IPS DF 6.9 (cell line): ENCODE measurements at regions not wholly inside any gene's neighbourhood (a gene's known extent, or its start where the extent isn't known, plus 50 kb on each side); places are given as distances from the start of the nearest gene placed in this dataset.

Source experiments
- DNase-seq: peaks from one replicate; pipeline ENCODE4 v3.0.0-alpha.2; 2013; ENCODE audit warnings: low read depth, low spot score
- H3K27ac ChIP-seq: one replicate; pipeline ENCODE4 v1.5.1; 2013; ENCODE audit warnings: low read length, control low read depth
- H3K27me3 ChIP-seq: 2 replicates; pipeline ENCODE4 v1.6.1; 2013; ENCODE audit warnings: mild to moderate bottlenecking, low read length; ENCODE audit not compliant: control insufficient read depth, insufficient read depth
- H3K36me3 ChIP-seq: 2 replicates; pipeline ENCODE4 v1.6.1; 2013; ENCODE audit warnings: low read length; ENCODE audit not compliant: control insufficient read depth, insufficient read depth
- H3K4me1 ChIP-seq: 2 replicates; pipeline ENCODE4 v1.6.1; 2013; ENCODE audit warnings: low read length; ENCODE audit not compliant: control insufficient read depth, insufficient read depth
- H3K4me3 ChIP-seq: 2 replicates; pipeline ENCODE4 v1.5.1; 2013; ENCODE audit warnings: mild to moderate bottlenecking, low read length
- H3K9me3 ChIP-seq: 2 replicates; pipeline ENCODE4 v1.6.1; 2013; ENCODE audit warnings: low read length, inconsistent platforms; ENCODE audit not compliant: control insufficient read depth, insufficient read depth
- WGBS: extraction: QIAGEN DNeasy Blood & Tissue Kit; methylation state at CpG from one replicate; pipeline ENCODE4 v1.1.7; 2013; ENCODE audit warnings: mixed read lengths, missing lambda C conversion rate; ENCODE audit not compliant: insufficient read length, insufficient coverage; 5-methylcytosine and 5-hydroxymethylcytosine counted together

DNA sequence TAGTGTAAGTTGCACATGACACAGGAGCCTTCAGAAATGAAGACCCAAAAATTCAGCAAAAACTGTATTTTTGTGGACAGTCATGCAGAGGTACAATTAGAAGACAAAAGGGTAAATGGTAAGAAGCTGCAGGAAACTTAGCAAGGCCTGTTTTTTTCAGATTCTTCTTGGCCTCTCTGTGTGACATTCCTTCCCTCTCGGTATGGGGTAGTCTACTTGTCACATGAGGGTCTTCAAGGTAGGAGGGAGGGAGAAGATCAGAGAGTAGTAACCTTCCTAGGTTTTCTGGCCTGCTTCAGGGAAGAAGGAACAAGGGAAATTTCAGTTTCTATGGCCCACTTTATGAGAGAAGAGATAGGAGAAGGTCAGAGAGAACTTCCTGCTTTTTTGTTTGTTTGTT, 230.4 kb upstream of the PPP1R2C start:
- H3K27ac ChIP-seq: no peak overlapping the region
- WGBS: no CpG with 5 or more reads among the region's 1 CpG

DNA sequence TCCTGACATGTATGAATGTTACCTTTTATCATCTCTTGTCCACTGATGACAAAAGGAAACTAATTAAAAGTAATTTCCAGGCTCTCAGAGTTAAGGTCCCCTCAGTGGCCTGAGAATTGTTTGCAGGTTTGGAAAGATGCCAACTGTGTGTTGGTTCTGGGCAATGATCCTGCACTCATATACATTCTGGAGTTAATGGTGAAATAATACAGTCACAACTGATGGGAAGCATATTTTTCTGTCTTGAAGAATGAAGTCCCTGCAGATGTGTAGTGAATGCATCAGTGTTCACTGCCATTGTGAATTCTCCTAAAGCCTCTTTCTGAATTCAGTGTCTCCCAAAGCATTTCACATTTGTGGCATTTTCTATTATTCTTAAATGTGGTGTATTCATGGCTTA, 238.1 kb upstream of the PPP1R2C start:
- no peaks in the 10 kb centered on the region for H3K9me3 ChIP-seq
- no peak for DNase-seq
- H3K27me3 ChIP-seq: no peaks in the 10 kb centered on the region
- no peaks in the 10 kb centered on the region for H3K36me3 ChIP-seq
- H3K27ac ChIP-seq: no peak overlapping the region
- H3K4me1 ChIP-seq: no peaks in the 10 kb centered on the region
- H3K4me3 ChIP-seq: no peak overlapping the region

More for the DNA sequence above, 230.4 kb upstream of the PPP1R2C start:
- no peaks in the 10 kb centered on the region for H3K36me3 ChIP-seq
- H3K4me3 ChIP-seq: no peak overlapping the region
- H3K4me1 ChIP-seq: peaks cover 2% of the 10 kb centered on the region; the same call in 1 of the 2 replicates
- DNase-seq: no peak
- no peaks in the 10 kb centered on the region for H3K9me3 ChIP-seq
- no peaks in the 10 kb centered on the region for H3K27me3 ChIP-seq

DNA sequence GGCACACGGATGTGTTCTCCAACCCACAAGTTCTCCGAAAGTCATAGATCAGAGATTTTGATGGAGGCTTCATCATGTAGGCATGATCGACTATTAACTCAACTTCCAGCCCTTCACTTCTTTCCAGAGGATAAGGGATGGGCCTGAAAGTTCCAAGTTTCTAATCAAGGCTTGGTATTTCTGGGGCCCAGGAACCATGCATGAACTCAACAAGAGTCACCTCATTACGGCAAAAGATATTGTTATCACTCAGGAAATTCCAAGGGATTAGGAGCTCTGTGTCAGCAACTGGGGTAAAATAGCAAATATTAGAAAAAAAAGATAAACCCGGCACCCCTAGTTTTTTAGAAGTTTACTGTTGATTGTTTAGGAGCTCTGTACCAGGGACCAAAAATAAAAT, 240.1 kb upstream of the PPP1R2C start:
- H3K4me1 ChIP-seq: no peaks in the 10 kb centered on the region
- no peak for DNase-seq
- no peak overlapping the region for H3K27ac ChIP-seq
- no peaks in the 10 kb centered on the region for H3K36me3 ChIP-seq
- no CpG with 5 or more reads among the region's 5 CpGs for WGBS
- H3K4me3 ChIP-seq: no peak overlapping the region
- no peaks in the 10 kb centered on the region; the same call in 1 of the 2 replicates for H3K9me3 ChIP-seq
- H3K27me3 ChIP-seq: no peaks in the 10 kb centered on the region

DNA sequence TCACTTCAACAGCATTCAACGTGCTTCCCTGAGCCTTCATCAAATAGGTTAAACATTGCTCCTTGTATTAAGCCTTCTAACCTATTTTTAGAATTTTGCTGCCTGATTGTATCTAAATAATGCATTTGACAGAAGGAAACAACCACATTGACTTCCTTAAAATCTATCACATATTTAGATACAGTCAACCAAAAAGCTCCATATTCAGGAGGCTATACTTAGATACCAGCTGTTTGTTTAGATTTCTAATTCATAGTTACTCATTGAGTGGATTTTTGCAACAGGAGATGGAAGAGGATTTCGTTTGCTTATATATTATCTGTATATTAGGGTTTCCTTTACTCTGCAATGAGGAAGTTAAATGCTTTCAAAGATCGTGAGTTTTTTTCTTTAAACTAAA, 241.1 kb upstream of the PPP1R2C start:
- Histone ChIP-seq H3K4me3 (no peak overlapping the region), H3K36me3 (no peaks in the 10 kb centered on the region), H3K9me3 (no peaks in the 10 kb centered on the region; the same call in 1 of the 2 replicates), H3K27me3 (no peaks in the 10 kb centered on the region), H3K4me1 (no peaks in the 10 kb centered on the region), H3K27ac (no peak overlapping the region)
- DNase-seq: no peak
- no CpG with 5 or more reads among the region's 3 CpGs for WGBS

DNA sequence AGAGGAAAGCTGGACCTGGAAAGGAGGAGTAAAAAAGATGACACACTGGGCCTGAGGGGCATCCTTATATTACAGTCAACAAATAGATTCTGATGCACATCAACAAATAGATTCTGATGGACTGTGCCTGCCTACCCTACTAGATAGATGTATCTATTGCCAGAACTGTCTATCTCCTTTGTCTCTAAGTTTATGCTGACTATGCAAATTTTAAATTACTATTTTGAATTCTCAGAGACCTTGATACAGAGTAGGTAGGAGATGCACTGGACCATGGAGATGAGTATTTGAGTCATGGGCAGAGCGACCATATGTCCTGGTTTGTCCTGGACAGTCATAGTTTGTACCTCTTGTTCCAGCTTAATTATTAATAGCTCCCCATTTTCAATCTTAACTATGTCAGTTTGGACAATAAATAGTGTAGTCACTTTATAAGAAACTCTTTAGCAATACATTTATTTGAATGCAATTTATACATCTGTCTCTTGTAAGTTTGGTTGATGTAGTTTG, 247.9 kb upstream of the PPP1R2C start:
- DNase-seq: no peak
- WGBS: no CpG with 5 or more reads among the region's 1 CpG
- Histone ChIP-seq H3K27me3 (no peaks in the 10 kb centered on the region), H3K27ac (no peak overlapping the region), H3K4me1 (no peaks in the 10 kb centered on the region), H3K9me3 (no peaks in the 10 kb centered on the region; the same call in 1 of the 2 replicates), H3K4me3 (no peak overlapping the region), H3K36me3 (no peaks in the 10 kb centered on the region)

DNA sequence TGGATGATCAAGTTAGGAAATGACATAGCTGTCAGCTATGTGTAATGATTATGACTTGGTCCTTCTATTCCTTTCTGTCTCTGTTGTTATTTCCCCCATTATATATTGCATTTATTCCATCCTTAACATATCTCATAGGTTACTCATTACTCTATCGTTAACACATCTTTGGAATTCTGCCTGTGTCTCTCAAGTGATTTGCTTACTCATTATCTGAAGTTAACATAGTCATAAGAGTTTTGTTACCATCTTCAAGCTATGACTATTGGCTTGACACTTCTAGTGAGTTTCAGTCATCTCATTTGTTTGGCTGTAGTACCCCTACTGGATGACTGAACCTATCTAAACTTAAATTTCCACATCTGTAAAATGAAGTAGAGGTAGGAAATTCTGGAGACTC, 286.1 kb upstream of the PPP1R2C start:
- no peaks in the 10 kb centered on the region for H3K27me3 ChIP-seq
- WGBS: no CpG with 5 or more reads among the region's 1 CpG
- no peak overlapping the region for H3K27ac ChIP-seq
- H3K4me1 ChIP-seq: no peaks in the 10 kb centered on the region
- no peaks in the 10 kb centered on the region for H3K9me3 ChIP-seq
- no peak overlapping the region for H3K4me3 ChIP-seq
- no peak for DNase-seq
- no peaks in the 10 kb centered on the region for H3K36me3 ChIP-seq

DNA sequence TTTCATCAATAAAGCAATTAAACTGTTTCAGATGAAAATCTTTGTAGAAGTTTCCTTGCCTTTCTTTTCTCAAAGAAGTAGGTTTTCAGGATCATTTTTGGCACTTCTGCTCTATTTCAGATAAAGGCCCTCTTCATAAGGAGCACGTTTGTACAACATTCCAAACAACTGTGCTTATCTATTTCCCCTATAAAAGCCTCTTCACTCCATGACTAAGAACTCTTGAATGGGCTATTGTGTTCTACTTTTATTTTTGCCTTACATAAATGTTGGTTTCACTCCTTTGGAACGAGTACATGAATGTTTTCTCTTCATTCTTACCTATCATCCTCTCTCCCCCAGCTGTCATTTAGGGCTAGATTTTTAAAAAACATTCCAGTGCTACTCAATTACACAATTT, 288.0 kb upstream of the PPP1R2C start:
- no peak overlapping the region for H3K27ac ChIP-seq
- H3K4me3 ChIP-seq: no peak overlapping the region
- no peaks in the 10 kb centered on the region for H3K36me3 ChIP-seq
- H3K4me1 ChIP-seq: no peaks in the 10 kb centered on the region
- no peaks in the 10 kb centered on the region for H3K27me3 ChIP-seq
- no peak for DNase-seq
- no CpG with 5 or more reads among the region's 2 CpGs for WGBS
- H3K9me3 ChIP-seq: no peaks in the 10 kb centered on the region

DNA sequence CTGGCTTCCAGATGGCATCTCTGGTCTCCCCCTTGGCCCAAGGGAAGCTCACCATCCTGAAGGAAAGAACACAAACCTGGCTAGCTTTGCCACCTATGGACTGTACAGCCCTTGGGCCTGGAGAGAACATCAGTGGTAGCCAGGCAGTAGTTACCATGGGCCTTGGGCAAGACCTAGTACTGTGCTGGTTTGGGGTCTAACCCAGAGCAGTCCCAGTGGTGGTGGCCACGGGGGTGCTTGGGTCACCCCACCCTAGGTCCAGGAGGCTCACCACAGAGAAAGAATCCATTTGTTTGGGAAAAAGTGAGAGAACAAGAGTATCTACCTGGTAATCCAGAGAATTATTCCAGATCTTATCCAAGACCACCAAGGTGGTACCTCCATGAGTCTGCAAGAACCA, 290.7 kb upstream of the PPP1R2C start:
- DNase-seq: no peak
- Histone ChIP-seq H3K9me3 (no peaks in the 10 kb centered on the region), H3K4me1 (no peaks in the 10 kb centered on the region), H3K27me3 (no peaks in the 10 kb centered on the region), H3K27ac (no peak overlapping the region), H3K4me3 (no peak overlapping the region), H3K36me3 (no peaks in the 10 kb centered on the region)
- no CpG with 5 or more reads among the region's 1 CpG for WGBS

DNA sequence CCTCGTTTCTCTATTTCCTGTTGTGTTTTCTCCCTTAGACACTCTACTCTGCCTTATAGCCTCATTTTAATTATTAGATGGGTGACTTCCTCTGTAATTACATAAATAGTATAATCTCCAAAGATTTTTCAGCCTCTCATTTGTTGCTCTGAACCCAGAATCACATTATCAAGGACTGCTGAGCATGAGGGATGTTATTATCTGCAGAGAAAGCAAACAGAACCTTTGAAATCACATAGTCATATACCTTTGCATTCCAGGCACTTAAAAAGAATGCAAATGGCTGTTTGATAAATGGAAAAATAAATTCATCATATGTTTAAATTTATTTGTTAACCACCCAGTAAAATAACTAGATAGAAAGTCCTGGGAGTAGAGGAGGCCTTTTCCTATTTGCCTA, 305.1 kb upstream of the PPP1R2C start:
- Histone ChIP-seq H3K9me3 (no peaks in the 10 kb centered on the region), H3K27me3 (no peaks in the 10 kb centered on the region), H3K27ac (no peak overlapping the region), H3K4me1 (no peaks in the 10 kb centered on the region), H3K4me3 (no peak overlapping the region), H3K36me3 (no peaks in the 10 kb centered on the region)
- WGBS: no CpG with 5 or more reads among the region's 1 CpG
- no peak for DNase-seq

DNA sequence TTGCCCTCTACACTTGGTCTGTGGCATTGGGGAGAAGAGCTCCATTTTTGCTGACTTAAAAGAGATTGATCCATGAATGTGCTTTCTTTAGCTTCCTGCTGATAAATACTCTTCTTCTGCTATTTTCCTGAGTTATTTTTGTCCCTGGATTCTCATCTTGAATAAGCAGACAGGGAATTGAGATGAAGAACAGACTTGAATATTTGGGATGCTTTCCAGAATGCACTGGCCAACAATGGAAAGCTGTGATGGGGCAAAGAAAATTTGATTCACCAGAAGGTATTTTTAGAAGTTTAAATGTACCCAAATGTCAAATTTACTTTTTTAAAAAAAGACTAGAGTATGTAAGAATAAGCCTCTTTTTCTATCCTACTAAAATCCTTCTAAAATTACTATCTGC, 309.9 kb upstream of the PPP1R2C start:
- no peaks in the 10 kb centered on the region for H3K4me1 ChIP-seq
- H3K4me3 ChIP-seq: no peak overlapping the region
- H3K36me3 ChIP-seq: no peaks in the 10 kb centered on the region
- no peaks in the 10 kb centered on the region for H3K27me3 ChIP-seq
- DNase-seq: no peak
- no peak overlapping the region for H3K27ac ChIP-seq
- H3K9me3 ChIP-seq: no peaks in the 10 kb centered on the region

DNA sequence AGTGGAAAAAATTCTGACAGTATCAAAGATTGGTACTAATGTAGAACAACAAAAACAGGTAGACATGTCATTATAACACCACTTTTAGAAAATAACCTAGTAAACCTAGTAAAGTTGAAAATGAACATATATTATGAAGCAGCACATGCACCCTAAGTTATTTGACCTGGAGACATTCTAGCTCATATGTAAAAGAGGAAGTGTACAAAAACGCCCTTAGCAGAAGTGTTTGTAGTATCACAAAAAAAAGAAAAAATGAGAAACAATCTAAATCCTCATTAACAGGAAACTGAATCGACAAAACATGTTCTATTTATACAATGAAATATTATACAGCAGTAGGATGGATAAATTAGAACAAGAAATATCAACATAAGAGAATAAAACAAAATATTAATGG, 318.9 kb upstream of the PPP1R2C start:
- WGBS: no CpG with 5 or more reads among the region's 2 CpGs
- Histone ChIP-seq H3K36me3 (no peaks in the 10 kb centered on the region), H3K4me3 (no peak overlapping the region), H3K27me3 (no peaks in the 10 kb centered on the region), H3K4me1 (no peaks in the 10 kb centered on the region), H3K9me3 (no peaks in the 10 kb centered on the region), H3K27ac (no peak overlapping the region)
- no peak for DNase-seq
